B cell (primary cell): ENCODE measurements at regions not wholly inside any gene's neighbourhood (a gene's known extent, or its start where the extent isn't known, plus 50 kb on each side); places are given as distances from the start of the nearest gene placed in this dataset.

ENCODE experiments used
- ATAC-seq: fragments of 200-7000 bp; cut with Tn5 transposase; one replicate; pipeline ENCODE4 v1.10.0; 2021; ENCODE audit warnings: low read depth, mild to moderate bottlenecking, moderate number of reproducible peaks, moderate library complexity
- CTCF ChIA-PET: fragments of 350-600 bp; sonication (Branson Sonifier 250); formaldehyde crosslinking; loops from one replicate; lab custom pipeline; 2021; ENCODE audit warnings: antibody characterized with exemption, inconsistent platforms; lab: Charles Lee
- POLR2A ChIA-PET: fragments of 350-600 bp; sonication (Branson Sonifier 250); formaldehyde crosslinking; loops from one replicate; lab custom pipeline; 2021; ENCODE audit warnings: antibody characterized with exemption; lab: Charles Lee
- DNase-seq: peaks from one replicate; pipeline ENCODE4 v3.0.0; 2013
- H2AFZ ChIP-seq: 2 replicates; pipeline ENCODE4 v1.6.1; 2012; ENCODE audit warnings: mild to moderate bottlenecking, low read depth, low read length; ENCODE audit not compliant: insufficient read depth, poor library complexity, severe bottlenecking
- H3K27ac ChIP-seq, 2 donors: 1 replicate in 1 of 2; 2 replicates in 1 of 2; pipeline ENCODE4 v1.5.1; 2012 to 2013; ENCODE audit warnings: low read length in 2 of 2, mild to moderate bottlenecking in 2 of 2, moderate library complexity in 1 of 2
- H3K27me3 ChIP-seq, 4 experiments: fragments of 200-600 bp in 1 of 4; sonication (generic) in 1 of 4; replicated peaks in 1 of 4; 1 replicate in 2 of 4; 2 replicates in 2 of 4; pipeline versions ENCODE4 v1.6.1 to v1.7.0; 2013 to 2016; ENCODE audit warnings: low read length in 3 of 4, mild to moderate bottlenecking in 2 of 4, mixed read lengths in 1 of 4, moderate library complexity in 1 of 4; ENCODE audit not compliant: insufficient read depth in 4 of 4, control insufficient read depth in 3 of 4; ENCODE audit errors: control extremely low read depth in 1 of 4
- H3K36me3 ChIP-seq, 2 experiments: replicated peaks in 1 of 2; 1 replicate in 1 of 2; 2 replicates in 1 of 2; pipeline versions ENCODE4 v1.6.1 to v1.7.1; 2013; ENCODE audit warnings: low read length in 1 of 2; ENCODE audit not compliant: insufficient read depth in 2 of 2, control insufficient read depth in 1 of 2; ENCODE audit errors: control extremely low read depth in 1 of 2, extremely low read depth in 1 of 2
- H3K4me1 ChIP-seq, 2 donors: fragments of 200-600 bp in 1 of 2; sonication (generic) in 1 of 2; 1 replicate in 1 of 2; 2 replicates in 1 of 2; pipeline versions ENCODE4 v1.5.1 to v1.6.1; 2013 to 2017; ENCODE audit warnings: low read length in 2 of 2; ENCODE audit not compliant: control insufficient read depth in 2 of 2, insufficient read depth in 2 of 2
- H3K4me2 ChIP-seq: replicated peaks from 2 replicates; pipeline ENCODE3; 2012; ENCODE audit warnings: mild to moderate bottlenecking, low read depth, low read length; ENCODE audit not compliant: poor library complexity, severe bottlenecking
- H3K4me3 ChIP-seq, 5 experiments: fragments of 200-600 bp in 1 of 5; sonication (generic) in 1 of 5; 1 replicate in 3 of 5; 2 replicates in 2 of 5; pipeline versions ENCODE4 v1.5.1 to v1.7.0; 2011 to 2016; ENCODE audit warnings: low read length in 4 of 5, mild to moderate bottlenecking in 4 of 5, low read depth in 2 of 5, control low read depth in 1 of 5, moderate library complexity in 1 of 5; ENCODE audit not compliant: insufficient read depth in 1 of 5; ENCODE audit errors: control extremely low read depth in 1 of 5, extremely low read depth in 1 of 5
- H3K79me2 ChIP-seq: fragments of 200-600 bp; sonication (generic); one replicate; pipeline ENCODE4 v1.6.0; 2016; ENCODE audit warnings: low read length; ENCODE audit not compliant: control insufficient read depth, insufficient read depth
- H3K9ac ChIP-seq: fragments of 200-600 bp; sonication (generic); 2 replicates; pipeline ENCODE4 v1.6.1; 2017; ENCODE audit warnings: mild to moderate bottlenecking, low read length, moderate library complexity
- H3K9me3 ChIP-seq, 3 donors: one replicate each; pipeline versions ENCODE4 v1.6.1 to v1.7.1; 2013; ENCODE audit warnings: low read length in 2 of 3; ENCODE audit not compliant: control insufficient read depth in 2 of 3, insufficient read depth in 1 of 3; ENCODE audit errors: control extremely low read depth in 1 of 3
- H4K20me1 ChIP-seq: 2 replicates; pipeline ENCODE4 v1.6.0; 2012; ENCODE audit warnings: mild to moderate bottlenecking, low read length; ENCODE audit not compliant: insufficient read depth, control insufficient read depth, poor library complexity, severe bottlenecking
- H3K27ac Mint-ChIP-seq: one replicate; pipeline ENCODE4 v1.8.0; 2021; ENCODE audit warnings: mixed read lengths
- H3K27me3 Mint-ChIP-seq: one replicate; pipeline ENCODE4 v1.8.0; 2021; ENCODE audit warnings: mixed read lengths
- H3K4me1 Mint-ChIP-seq: one replicate; pipeline ENCODE4 v1.8.0; 2021; ENCODE audit warnings: mixed read lengths
- H3K4me3 Mint-ChIP-seq: one replicate; pipeline ENCODE4 v1.8.0; 2021; ENCODE audit warnings: mixed read lengths
- H3K9me3 Mint-ChIP-seq: one replicate; pipeline ENCODE4 v1.8.0; 2022; ENCODE audit warnings: mixed read lengths; ENCODE audit not compliant: insufficient read depth
- EZH2 ChIP-seq: IDR thresholded peaks from 2 replicates; pipeline ENCODE4 v1.6.1; 2012; ENCODE audit warnings: borderline replicate concordance, low read depth, mild to moderate bottlenecking, moderate library complexity, low read length; ENCODE audit not compliant: insufficient read depth, poor library complexity, severe bottlenecking
- WGBS: methylation state at CpG from one replicate; pipeline ENCODE4 v1.1.5; 2013; ENCODE audit warnings: missing lambda C conversion rate; ENCODE audit not compliant: insufficient coverage; 5-methylcytosine and 5-hydroxymethylcytosine counted together
- intact Hi-C: fragments of 100-400 bp; cut with micrococcal nuclease; formaldehyde crosslinking; loops from one replicate; pipeline ENCODE4 v1.10.0; 2022
- TF ChIP-seq, protein P1 (sequence below): fragments of 200-600 bp; IDR thresholded peaks from one replicate; pipeline ENCODE4 v1.8.0; 2022; ENCODE audit warnings: antibody characterized with exemption, mild to moderate bottlenecking

DNA sequence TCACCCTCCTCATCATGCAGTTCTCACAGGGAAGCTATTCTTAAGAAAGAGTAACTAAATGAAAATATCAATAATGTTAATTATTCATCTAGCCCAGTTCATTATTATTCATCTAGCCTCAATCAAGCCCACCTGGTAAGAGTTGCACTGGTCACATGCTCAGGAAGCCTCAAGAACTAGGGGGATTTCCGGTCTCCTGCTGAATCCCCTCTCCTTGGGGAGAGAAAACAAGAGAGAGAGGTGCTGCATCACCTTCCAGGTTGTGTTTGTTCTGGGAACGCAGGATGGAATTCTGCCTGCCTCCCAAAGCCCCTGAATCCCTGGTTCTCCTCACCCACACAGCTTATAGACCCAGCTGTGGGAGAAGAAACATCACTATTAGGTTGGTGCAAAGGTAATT, 164.0 kb downstream of the PMP22 start:
- Histone ChIP-seq H3K27ac (no peak overlapping the region), H3K9me3 (no peaks in the 10 kb centered on the region), H4K20me1 (no peaks in the 10 kb centered on the region), H3K4me1 (no peaks in the 10 kb centered on the region), H3K4me2 (no peak overlapping the region), H3K27me3 (no peaks in the 10 kb centered on the region), H3K79me2 (no peaks in the 10 kb centered on the region), H2AFZ (no peak overlapping the region), H3K4me3 (no peak overlapping the region), H3K9ac (no peak overlapping the region), H3K36me3 (no peaks in the 10 kb centered on the region)
- peaks cover 2% of the 10 kb centered on the region for H3K9me3 Mint-ChIP-seq
- ATAC-seq (no peak), DNase-seq (no peak)
- WGBS, result no CpG with 5 or more reads among the region's 2 CpGs
- peaks cover 6% of the 10 kb centered on the region for H3K27me3 Mint-ChIP-seq
- intact Hi-C loops, result no loop called here
- ChIA-PET CTCF (no interaction called here), POLR2A (no interaction called here)
- no peak overlapping the region for H3K4me3 Mint-ChIP-seq
- H3K27ac Mint-ChIP-seq, result no peak overlapping the region
- H3K4me1 Mint-ChIP-seq, result no peaks in the 10 kb centered on the region
- TF ChIP-seq, protein P1, sequence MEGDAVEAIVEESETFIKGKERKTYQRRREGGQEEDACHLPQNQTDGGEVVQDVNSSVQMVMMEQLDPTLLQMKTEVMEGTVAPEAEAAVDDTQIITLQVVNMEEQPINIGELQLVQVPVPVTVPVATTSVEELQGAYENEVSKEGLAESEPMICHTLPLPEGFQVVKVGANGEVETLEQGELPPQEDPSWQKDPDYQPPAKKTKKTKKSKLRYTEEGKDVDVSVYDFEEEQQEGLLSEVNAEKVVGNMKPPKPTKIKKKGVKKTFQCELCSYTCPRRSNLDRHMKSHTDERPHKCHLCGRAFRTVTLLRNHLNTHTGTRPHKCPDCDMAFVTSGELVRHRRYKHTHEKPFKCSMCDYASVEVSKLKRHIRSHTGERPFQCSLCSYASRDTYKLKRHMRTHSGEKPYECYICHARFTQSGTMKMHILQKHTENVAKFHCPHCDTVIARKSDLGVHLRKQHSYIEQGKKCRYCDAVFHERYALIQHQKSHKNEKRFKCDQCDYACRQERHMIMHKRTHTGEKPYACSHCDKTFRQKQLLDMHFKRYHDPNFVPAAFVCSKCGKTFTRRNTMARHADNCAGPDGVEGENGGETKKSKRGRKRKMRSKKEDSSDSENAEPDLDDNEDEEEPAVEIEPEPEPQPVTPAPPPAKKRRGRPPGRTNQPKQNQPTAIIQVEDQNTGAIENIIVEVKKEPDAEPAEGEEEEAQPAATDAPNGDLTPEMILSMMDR, result no peak

- POLR2A ChIA-PET, result no interaction called here
- H3K4me2 ChIP-seq, result no peak overlapping the region
- no peaks in the 10 kb centered on the region for H3K4me1 ChIP-seq
- no peaks in the 10 kb centered on the region for H3K9me3 ChIP-seq
- DNase-seq (no peak), ATAC-seq (no peak)
- CTCF ChIA-PET, result no interaction called here
- Mint-ChIP-seq H3K27ac (no peak overlapping the region), H3K4me1 (no peaks in the 10 kb centered on the region), H3K9me3 (peaks cover 2% of the 10 kb centered on the region), H3K4me3 (no peak overlapping the region), H3K27me3 (peaks cover 6% of the 10 kb centered on the region)
- intact Hi-C loops, result no loop called here
- no peaks in the 10 kb centered on the region for H4K20me1 ChIP-seq
- no peaks in the 10 kb centered on the region for H3K36me3 ChIP-seq
- no peak overlapping the region for H3K9ac ChIP-seq
- TF ChIP-seq, protein P1, result no peak
- no peak for TF ChIP-seq EZH2
- no peaks in the 10 kb centered on the region for H3K79me2 ChIP-seq
- WGBS, result 67% methylated on average over 1 of the region's 4 CpGs
- H3K4me3 ChIP-seq, result no peak overlapping the region
- H3K27me3 ChIP-seq, result peaks cover 0 to 3% (median 0%) of the 10 kb centered on the region in 4 experiments
- H2AFZ ChIP-seq, result no peak overlapping the region
- no peak overlapping the region for H3K27ac ChIP-seq
Observed at GRCh38 chr17:15096511-15096910, 168.6 kb downstream of the PMP22 start.
